ENCODE measurements at regions not wholly inside any gene's neighbourhood (a gene's known extent, or its start where the extent isn't known, plus 50 kb on each side); places are given as distances from the start of the nearest gene placed in this dataset.

DNA sequence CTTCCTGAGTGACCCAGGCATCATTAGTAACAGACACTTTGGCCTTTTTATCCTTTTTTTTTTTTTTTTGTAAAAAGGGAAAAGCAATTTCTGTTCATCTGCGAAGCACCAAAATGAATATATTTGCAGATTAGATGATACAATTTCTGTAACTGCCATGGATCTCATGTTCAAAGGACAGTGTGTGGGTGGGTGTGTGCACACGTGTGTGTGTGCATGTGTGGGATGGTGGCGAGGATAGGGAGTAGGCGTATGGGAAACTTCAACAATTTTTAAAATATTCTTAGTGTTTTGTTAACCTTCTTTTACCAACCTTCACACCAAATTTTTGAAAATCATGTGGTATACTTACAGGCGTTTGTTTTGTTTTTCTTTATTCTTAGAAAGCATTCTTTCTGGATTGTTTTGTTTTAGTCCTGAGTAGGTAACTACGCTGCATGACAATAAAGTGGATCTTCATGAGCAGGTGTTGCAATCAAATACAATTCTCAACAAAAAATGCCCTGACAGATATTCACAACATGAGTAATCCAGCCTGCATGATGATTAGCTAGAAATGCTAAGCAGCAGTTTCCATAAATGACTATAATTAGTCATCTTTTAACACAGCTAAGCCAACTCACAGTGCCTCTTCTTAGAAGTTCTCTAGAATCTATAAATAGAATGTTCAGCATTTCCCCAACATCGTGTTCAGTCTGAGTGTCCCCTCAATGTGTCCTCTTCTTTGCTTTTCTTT is 53.5 kb upstream of the RMDN2 start:
- DNase-seq = no peak
- H3K79me2 ChIP-seq (ENCODE audit: insufficient read depth, low read length) = no peaks in the 10 kb centered on the region
- no peaks in the 10 kb centered on the region for H3K36me3 ChIP-seq (ENCODE audit: insufficient read depth, low read length)
- no peak for TF ChIP-seq EZH2 (IDR thresholded peaks at IDR 0.05; ENCODE audit: borderline replicate concordance, low read depth, low read length, severe bottlenecking)
- TF ChIP-seq, protein P1, sequence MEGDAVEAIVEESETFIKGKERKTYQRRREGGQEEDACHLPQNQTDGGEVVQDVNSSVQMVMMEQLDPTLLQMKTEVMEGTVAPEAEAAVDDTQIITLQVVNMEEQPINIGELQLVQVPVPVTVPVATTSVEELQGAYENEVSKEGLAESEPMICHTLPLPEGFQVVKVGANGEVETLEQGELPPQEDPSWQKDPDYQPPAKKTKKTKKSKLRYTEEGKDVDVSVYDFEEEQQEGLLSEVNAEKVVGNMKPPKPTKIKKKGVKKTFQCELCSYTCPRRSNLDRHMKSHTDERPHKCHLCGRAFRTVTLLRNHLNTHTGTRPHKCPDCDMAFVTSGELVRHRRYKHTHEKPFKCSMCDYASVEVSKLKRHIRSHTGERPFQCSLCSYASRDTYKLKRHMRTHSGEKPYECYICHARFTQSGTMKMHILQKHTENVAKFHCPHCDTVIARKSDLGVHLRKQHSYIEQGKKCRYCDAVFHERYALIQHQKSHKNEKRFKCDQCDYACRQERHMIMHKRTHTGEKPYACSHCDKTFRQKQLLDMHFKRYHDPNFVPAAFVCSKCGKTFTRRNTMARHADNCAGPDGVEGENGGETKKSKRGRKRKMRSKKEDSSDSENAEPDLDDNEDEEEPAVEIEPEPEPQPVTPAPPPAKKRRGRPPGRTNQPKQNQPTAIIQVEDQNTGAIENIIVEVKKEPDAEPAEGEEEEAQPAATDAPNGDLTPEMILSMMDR (IDR thresholded peaks at IDR 0.05; ENCODE audit: borderline replicate concordance, extremely low read depth, low read length, poor library complexity, severe bottlenecking) = no peak
- no peaks in the 10 kb centered on the region for H3K9me3 ChIP-seq (ENCODE audit: insufficient read depth, low read length, severe bottlenecking)
- no peak overlapping the region for H3K27ac ChIP-seq (ENCODE audit: low read length)
- no peaks in the 10 kb centered on the region for H4K20me1 ChIP-seq (ENCODE audit: insufficient read depth, low read length)
- no peak overlapping the region for H2AFZ ChIP-seq (ENCODE audit: low read depth, low read length)
- ATAC-seq (ENCODE audit: insufficient read depth, low read depth) = no peak
- H3K4me1 ChIP-seq (ENCODE audit: insufficient read depth, low read length) = no peaks in the 10 kb centered on the region
- H3K4me3 ChIP-seq (ENCODE audit: low read depth in 1 of 2, low read length in 2 of 2) = no peak overlapping the region
- H3K4me2 ChIP-seq (ENCODE audit: insufficient read depth, low read length) = no peak overlapping the region
- no peak overlapping the region for H3K9ac ChIP-seq (ENCODE audit: low read depth, low read length)
- H3K27me3 ChIP-seq (ENCODE audit: insufficient read depth, low read length, poor library complexity) = peaks cover 4% of the 10 kb centered on the region

DNA sequence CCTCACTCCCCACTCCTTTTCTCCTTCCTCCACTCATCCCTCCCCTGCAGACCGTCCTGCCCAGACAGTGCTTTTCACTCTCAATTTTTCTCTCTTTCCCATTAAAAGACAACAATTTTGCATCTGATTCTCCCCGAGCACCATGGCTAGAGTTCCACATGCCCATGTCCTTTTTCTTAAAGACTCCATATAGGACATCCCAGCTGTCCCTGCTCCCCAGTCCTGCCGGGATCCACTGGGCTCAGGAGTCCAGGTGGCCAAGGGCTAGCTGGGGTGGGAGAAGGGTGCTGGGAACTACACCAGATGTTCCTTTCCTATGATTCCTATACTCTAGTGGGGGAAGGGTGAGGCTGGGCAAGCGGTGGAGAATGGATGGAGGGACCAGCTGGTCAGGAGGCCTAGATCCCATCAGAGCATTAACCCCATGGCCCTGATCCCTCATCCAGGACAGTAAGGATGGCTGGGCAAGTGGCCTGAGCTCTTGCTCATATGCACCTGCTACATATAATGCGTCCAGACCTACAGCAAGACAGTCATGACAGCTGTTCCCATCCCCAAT is 52.8 kb upstream of the RMDN2 start:
- H3K9me3 ChIP-seq (ENCODE audit: insufficient read depth, low read length, severe bottlenecking) = no peaks in the 10 kb centered on the region
- TF ChIP-seq EZH2 (IDR thresholded peaks at IDR 0.05; ENCODE audit: borderline replicate concordance, low read depth, low read length, severe bottlenecking) = no peak
- TF ChIP-seq, protein P1 (IDR thresholded peaks at IDR 0.05; ENCODE audit: borderline replicate concordance, extremely low read depth, low read length, poor library complexity, severe bottlenecking) = no peak
- no peak overlapping the region for H3K4me3 ChIP-seq (ENCODE audit: low read depth in 1 of 2, low read length in 2 of 2)
- no peaks in the 10 kb centered on the region for H3K79me2 ChIP-seq (ENCODE audit: insufficient read depth, low read length)
- H4K20me1 ChIP-seq (ENCODE audit: insufficient read depth, low read length) = no peaks in the 10 kb centered on the region
- H3K27me3 ChIP-seq (ENCODE audit: insufficient read depth, low read length, poor library complexity) = peaks cover 4% of the 10 kb centered on the region
- no peaks in the 10 kb centered on the region for H3K36me3 ChIP-seq (ENCODE audit: insufficient read depth, low read length)
- H2AFZ ChIP-seq (ENCODE audit: low read depth, low read length) = no peak overlapping the region
- H3K4me1 ChIP-seq (ENCODE audit: insufficient read depth, low read length) = no peaks in the 10 kb centered on the region
- no peak overlapping the region for H3K9ac ChIP-seq (ENCODE audit: low read depth, low read length)
- DNase-seq (no peak), ATAC-seq (ENCODE audit: insufficient read depth, low read depth) (no peak)
- H3K4me2 ChIP-seq (ENCODE audit: insufficient read depth, low read length) = no peak overlapping the region
- no peak overlapping the region for H3K27ac ChIP-seq (ENCODE audit: low read length)

DNA sequence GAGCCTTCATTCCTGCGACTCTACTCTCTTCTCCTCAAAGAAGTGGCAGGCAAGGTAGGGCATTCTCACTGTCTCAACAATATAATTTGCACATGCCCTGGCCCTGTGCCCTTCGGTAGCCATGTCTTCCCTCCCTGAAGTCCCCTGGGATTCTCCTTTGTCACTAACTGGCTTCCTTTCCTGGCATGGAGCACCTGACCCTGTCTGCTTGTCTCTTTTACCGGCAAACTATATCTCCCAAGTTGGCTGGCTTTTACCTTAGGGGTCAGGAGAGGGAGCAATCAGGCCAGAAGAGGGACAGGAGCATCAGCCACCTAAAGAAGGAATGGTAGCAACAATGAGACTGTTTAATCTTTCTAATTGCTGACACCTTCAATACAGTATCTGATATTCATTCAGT is 51.9 kb upstream of the RMDN2 start:
- Histone ChIP-seq H4K20me1 (ENCODE audit: insufficient read depth, low read length) (no peaks in the 10 kb centered on the region), H3K4me1 (ENCODE audit: insufficient read depth, low read length) (no peaks in the 10 kb centered on the region), H3K36me3 (ENCODE audit: insufficient read depth, low read length) (no peaks in the 10 kb centered on the region), H3K4me3 (ENCODE audit: low read depth in 1 of 2, low read length in 2 of 2) (no peak overlapping the region), H3K27me3 (ENCODE audit: insufficient read depth, low read length, poor library complexity) (peaks cover 4% of the 10 kb centered on the region), H2AFZ (ENCODE audit: low read depth, low read length) (no peak overlapping the region), H3K27ac (ENCODE audit: low read length) (no peak overlapping the region), H3K4me2 (ENCODE audit: insufficient read depth, low read length) (no peak overlapping the region), H3K79me2 (ENCODE audit: insufficient read depth, low read length) (no peaks in the 10 kb centered on the region), H3K9ac (ENCODE audit: low read depth, low read length) (no peak overlapping the region), H3K9me3 (ENCODE audit: insufficient read depth, low read length, severe bottlenecking) (no peaks in the 10 kb centered on the region)
- ATAC-seq (ENCODE audit: insufficient read depth, low read depth) (no peak), DNase-seq (no peak)
- TF ChIP-seq, protein P1 (IDR thresholded peaks at IDR 0.05; ENCODE audit: borderline replicate concordance, extremely low read depth, low read length, poor library complexity, severe bottlenecking) = no peak
- no peak for TF ChIP-seq EZH2 (IDR thresholded peaks at IDR 0.05; ENCODE audit: borderline replicate concordance, low read depth, low read length, severe bottlenecking)

Data from DND-41 (cell line).